ENCODE measurements at regions not wholly inside any gene's neighbourhood (a gene's known extent, or its start where the extent isn't known, plus 50 kb on each side); places are given as distances from the start of the nearest gene placed in this dataset.
"Not testable (repeated sequence)": the region's sequence is repeated elsewhere in the genome, so short reads cannot be mapped to it uniquely, and the experiment has no call there.

GRCh38 chr12:72931838-72932237, 659.7 kb downstream of the TRHDE start:
- not testable (repeated sequence) for TF ChIP-seq EZH2 (IDR thresholded peaks at IDR 0.05; ENCODE audit: borderline replicate concordance, insufficient read depth, low read depth, low read length, poor library complexity, severe bottlenecking); CTCF (IDR thresholded peaks at IDR 0.05)

Measured in B cell (primary cell).